Stomach (tissue), 4 donors: ENCODE measurements at regions not wholly inside any gene's neighbourhood (a gene's known extent, or its start where the extent isn't known, plus 50 kb on each side); places are given as distances from the start of the nearest gene placed in this dataset.

Source experiments
- EP300 ChIP-seq: sonication (generic); formaldehyde crosslinking; IDR thresholded peaks from one replicate; pipeline ENCODE4 v1.6.1; 2017; ENCODE audit warnings: antibody characterized with exemption
- POLR2A ChIP-seq, 4 donors: fragments of 450-650 bp; IDR thresholded peaks; one replicate each; pipeline ENCODE4 v1.6.1; 2016; ENCODE audit warnings: antibody characterized with exemption in 4 of 4, control low read depth in 2 of 4, mild to moderate bottlenecking in 1 of 4, moderate library complexity in 1 of 4
- POLR2AphosphoS5 ChIP-seq, 3 donors: sonication (generic); formaldehyde crosslinking; IDR thresholded peaks; one replicate each; pipeline ENCODE4 v1.6.1; 2016; ENCODE audit warnings: antibody characterized with exemption in 3 of 3
- TF ChIP-seq, protein P1 (sequence below), 7 experiments: fragments of 450-650 bp in 4 of 7; fragments of 200-600 bp in 3 of 7; sonication (generic) in 3 of 7; IDR thresholded peaks; one replicate each; pipeline ENCODE4 v1.5.1; 2016 to 2019; ENCODE audit warnings: antibody characterized with exemption in 7 of 7, control low read depth in 2 of 7, mild to moderate bottlenecking in 1 of 7

DNA sequence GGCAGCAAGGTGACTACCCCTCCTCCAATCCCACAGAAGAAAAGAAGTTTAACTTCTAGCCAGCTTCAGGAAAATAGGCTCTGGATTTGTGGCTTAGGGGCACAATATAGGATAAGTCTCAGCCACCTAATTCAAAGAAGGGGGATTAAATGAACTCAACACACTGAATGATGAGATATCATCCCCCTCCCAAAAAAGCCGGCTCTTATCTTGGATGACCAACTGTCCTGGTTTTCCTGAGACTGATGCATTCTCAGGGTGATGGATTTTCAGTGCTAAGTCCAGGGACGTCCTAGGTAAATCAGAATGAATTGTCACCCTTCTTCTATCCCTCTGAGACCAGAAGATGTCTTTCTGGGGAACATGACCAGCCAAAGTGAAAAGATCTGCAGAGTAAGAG, 487.0 kb upstream of the PROK2 start:
- TF ChIP-seq POLR2AphosphoS5 (IDR thresholded peaks at IDR 0.05), result no peak
- TF ChIP-seq POLR2A (IDR thresholded peaks at IDR 0.05), result no peak
- TF ChIP-seq EP300, result no peak
- TF ChIP-seq, protein P1, sequence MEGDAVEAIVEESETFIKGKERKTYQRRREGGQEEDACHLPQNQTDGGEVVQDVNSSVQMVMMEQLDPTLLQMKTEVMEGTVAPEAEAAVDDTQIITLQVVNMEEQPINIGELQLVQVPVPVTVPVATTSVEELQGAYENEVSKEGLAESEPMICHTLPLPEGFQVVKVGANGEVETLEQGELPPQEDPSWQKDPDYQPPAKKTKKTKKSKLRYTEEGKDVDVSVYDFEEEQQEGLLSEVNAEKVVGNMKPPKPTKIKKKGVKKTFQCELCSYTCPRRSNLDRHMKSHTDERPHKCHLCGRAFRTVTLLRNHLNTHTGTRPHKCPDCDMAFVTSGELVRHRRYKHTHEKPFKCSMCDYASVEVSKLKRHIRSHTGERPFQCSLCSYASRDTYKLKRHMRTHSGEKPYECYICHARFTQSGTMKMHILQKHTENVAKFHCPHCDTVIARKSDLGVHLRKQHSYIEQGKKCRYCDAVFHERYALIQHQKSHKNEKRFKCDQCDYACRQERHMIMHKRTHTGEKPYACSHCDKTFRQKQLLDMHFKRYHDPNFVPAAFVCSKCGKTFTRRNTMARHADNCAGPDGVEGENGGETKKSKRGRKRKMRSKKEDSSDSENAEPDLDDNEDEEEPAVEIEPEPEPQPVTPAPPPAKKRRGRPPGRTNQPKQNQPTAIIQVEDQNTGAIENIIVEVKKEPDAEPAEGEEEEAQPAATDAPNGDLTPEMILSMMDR (IDR thresholded peaks at IDR 0.05), result no peak
